ENCODE measurements at regions not wholly inside any gene's neighbourhood (a gene's known extent, or its start where the extent isn't known, plus 50 kb on each side); places are given as distances from the start of the nearest gene placed in this dataset.

DNA sequence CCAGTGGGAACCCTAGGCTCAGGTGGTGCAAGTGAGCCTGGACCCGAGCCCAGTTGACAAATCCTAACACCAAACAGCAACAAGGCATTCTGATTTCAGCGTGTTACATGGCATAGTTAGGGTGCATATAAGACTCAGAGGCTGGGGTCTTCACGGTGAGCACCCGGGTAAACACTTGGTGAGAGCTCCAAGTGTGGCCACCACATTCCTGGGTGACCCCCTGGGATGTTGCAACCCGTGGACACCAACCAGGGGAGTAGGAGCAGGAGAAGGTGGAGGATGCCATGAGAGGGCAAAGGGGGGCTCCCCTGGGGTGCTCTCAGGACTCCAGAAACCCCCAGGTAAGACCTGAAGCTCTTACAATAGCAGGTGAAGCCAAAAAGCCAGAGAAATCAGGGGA is 69.9 kb upstream of the CDH5 start:
- no peak for TF ChIP-seq TAF1 (IDR thresholded peaks at IDR 0.05; ENCODE audit: low read depth)
- no peak for TF ChIP-seq NFIC (IDR thresholded peaks at IDR 0.05)
- TF ChIP-seq, protein P1, sequence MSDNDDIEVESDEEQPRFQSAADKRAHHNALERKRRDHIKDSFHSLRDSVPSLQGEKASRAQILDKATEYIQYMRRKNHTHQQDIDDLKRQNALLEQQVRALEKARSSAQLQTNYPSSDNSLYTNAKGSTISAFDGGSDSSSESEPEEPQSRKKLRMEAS (IDR thresholded peaks at IDR 0.05): no peak
- no peak for TF ChIP-seq RAD21 (IDR thresholded peaks at IDR 0.05; ENCODE audit: low read depth)
- TF ChIP-seq CREB1 (IDR thresholded peaks at IDR 0.05; ENCODE audit: low read depth): no peak
- no peak for TF ChIP-seq FOXM1 (IDR thresholded peaks at IDR 0.05; ENCODE audit: borderline replicate concordance, low read depth)
- no peak for TF ChIP-seq ZBTB7A (IDR thresholded peaks at IDR 0.05; ENCODE audit: low read depth)
- TF ChIP-seq EP300 (IDR thresholded peaks at IDR 0.05; ENCODE audit: borderline replicate concordance): no peak

Measured in Ishikawa (cell line).